NB4 (cell line): ENCODE measurements at regions not wholly inside any gene's neighbourhood (a gene's known extent, or its start where the extent isn't known, plus 50 kb on each side); places are given as distances from the start of the nearest gene placed in this dataset.

Experiments
- MYC ChIP-seq: IDR thresholded peaks from 2 replicates; pipeline ENCODE4 v1.6.1; 2011; ENCODE audit warnings: low read depth, low read length
- POLR2A ChIP-seq: IDR thresholded peaks from 2 replicates; pipeline ENCODE4 v1.6.1; 2011; ENCODE audit warnings: mild to moderate bottlenecking; ENCODE audit not compliant: insufficient read length; ENCODE audit errors: extremely low read depth
- TF ChIP-seq, protein P1 (sequence below): IDR thresholded peaks from one replicate; pipeline ENCODE4 v1.5.1; 2012; ENCODE audit warnings: low read depth, low read length

GRCh38 chr2:128775217-128775913 lies 456.7 kb upstream of the HS6ST1 start:
- TF ChIP-seq, protein P1, sequence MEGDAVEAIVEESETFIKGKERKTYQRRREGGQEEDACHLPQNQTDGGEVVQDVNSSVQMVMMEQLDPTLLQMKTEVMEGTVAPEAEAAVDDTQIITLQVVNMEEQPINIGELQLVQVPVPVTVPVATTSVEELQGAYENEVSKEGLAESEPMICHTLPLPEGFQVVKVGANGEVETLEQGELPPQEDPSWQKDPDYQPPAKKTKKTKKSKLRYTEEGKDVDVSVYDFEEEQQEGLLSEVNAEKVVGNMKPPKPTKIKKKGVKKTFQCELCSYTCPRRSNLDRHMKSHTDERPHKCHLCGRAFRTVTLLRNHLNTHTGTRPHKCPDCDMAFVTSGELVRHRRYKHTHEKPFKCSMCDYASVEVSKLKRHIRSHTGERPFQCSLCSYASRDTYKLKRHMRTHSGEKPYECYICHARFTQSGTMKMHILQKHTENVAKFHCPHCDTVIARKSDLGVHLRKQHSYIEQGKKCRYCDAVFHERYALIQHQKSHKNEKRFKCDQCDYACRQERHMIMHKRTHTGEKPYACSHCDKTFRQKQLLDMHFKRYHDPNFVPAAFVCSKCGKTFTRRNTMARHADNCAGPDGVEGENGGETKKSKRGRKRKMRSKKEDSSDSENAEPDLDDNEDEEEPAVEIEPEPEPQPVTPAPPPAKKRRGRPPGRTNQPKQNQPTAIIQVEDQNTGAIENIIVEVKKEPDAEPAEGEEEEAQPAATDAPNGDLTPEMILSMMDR, result no peak
- TF ChIP-seq POLR2A, result no peak
- TF ChIP-seq MYC, result no peak
